Calu3 (cell line): ENCODE measurements at regions not wholly inside any gene's neighbourhood (a gene's known extent, or its start where the extent isn't known, plus 50 kb on each side); places are given as distances from the start of the nearest gene placed in this dataset.

ENCODE experiments used
- BruUV-seq: library from RNA; stranded (reverse); fragments of 400-500 nt; replicated peaks from 2 replicates; lab custom pipeline; 2021; lab: Mats Ljungman, UMichigan
- CTCF ChIA-PET: fragments of 300-600 bp; sonication (Branson Sonifier 250); formaldehyde crosslinking; loops from one replicate; lab custom pipeline; 2022; ENCODE audit warnings: antibody characterized with exemption; lab: Charles Lee
- DNase-seq: peaks from one replicate; pipeline ENCODE4 v3.0.0; 2022
- H3K27ac Mint-ChIP-seq: one replicate; pipeline ENCODE4 v1.8.0; 2022; ENCODE audit warnings: mixed read lengths; ENCODE audit not compliant: unreplicated experiment
- H3K27me3 Mint-ChIP-seq: one replicate; pipeline ENCODE4 v1.8.0; 2022; ENCODE audit warnings: mixed read lengths; ENCODE audit not compliant: unreplicated experiment
- H3K36me3 Mint-ChIP-seq: one replicate; pipeline ENCODE4 v1.8.0; 2022; ENCODE audit warnings: mild to moderate bottlenecking, moderate library complexity, mixed read lengths; ENCODE audit not compliant: insufficient read depth, unreplicated experiment
- H3K4me1 Mint-ChIP-seq: one replicate; pipeline ENCODE4 v1.8.0; 2022; ENCODE audit warnings: mild to moderate bottlenecking, low read depth, mixed read lengths; ENCODE audit not compliant: unreplicated experiment
- H3K4me3 Mint-ChIP-seq: one replicate; pipeline ENCODE4 v1.8.0; 2022; ENCODE audit warnings: mild to moderate bottlenecking, low read depth, moderate library complexity, mixed read lengths; ENCODE audit not compliant: unreplicated experiment
- H3K9me3 Mint-ChIP-seq: one replicate; pipeline ENCODE4 v1.8.0; 2022; ENCODE audit warnings: low read depth, mixed read lengths; ENCODE audit not compliant: unreplicated experiment
- intact Hi-C: fragments of 100-400 bp; cut with micrococcal nuclease; formaldehyde crosslinking; loops from one replicate; pipeline ENCODE4 v1.10.0; 2022; ENCODE audit not compliant: unreplicated experiment
- TF ChIP-seq, protein P1 (sequence below): fragments of 200-600 bp; IDR thresholded peaks from one replicate; pipeline ENCODE4 v1.8.0; 2022; ENCODE audit warnings: antibody characterized with exemption; ENCODE audit not compliant: unreplicated experiment

DNA sequence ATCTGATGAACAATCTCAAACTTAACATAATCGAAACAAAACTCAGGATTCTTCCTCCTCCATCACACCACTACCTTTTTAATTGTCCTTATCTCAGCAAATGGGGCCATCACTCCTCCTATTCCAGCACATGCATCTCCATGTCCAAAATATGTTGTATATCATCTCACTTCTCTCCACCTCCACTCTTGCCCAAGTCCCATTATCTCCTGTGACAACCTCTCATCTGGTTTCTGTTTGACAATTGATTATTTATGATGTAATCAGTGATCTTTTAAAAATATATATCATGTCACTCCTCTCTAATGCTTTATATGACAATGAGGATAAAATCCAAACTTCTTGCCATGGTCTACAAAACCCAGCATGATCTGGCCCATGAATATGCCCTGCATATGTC is 200.8 kb upstream of the HMGA2 start:
- no TSS peak for BruUV-seq
- no peak overlapping the region for H3K4me3 Mint-ChIP-seq

DNA sequence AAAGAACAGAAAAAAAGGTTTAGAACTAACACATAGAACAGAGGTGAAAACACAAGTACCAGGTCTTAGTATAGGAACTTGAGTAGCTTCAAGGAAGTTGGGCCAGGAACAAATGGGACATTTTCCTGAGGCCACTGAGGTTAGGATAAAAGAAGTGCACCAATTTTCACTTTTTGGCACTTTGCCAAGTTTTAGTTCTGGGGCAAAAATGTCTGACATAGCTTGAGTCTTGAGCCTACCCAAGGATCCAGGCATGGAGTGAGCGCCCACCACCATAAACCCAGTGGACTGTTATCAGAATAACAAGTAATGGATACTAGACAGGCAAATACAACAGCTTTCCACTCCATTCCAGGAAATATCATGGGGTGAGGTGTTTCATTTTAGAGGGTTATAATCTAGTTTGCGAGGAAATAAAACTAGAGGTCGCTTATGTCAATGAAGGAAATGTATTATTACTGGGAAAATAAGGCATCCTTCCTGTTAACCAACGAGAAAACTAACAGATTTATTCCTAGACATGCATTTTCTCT is 199.7 kb upstream of the HMGA2 start:
- Mint-ChIP-seq H3K4me1 (peaks cover 9% of the 10 kb centered on the region), H3K4me3 (no peak overlapping the region), H3K27ac (peak overlapping the region; percentile 13), H3K27me3 (no peaks in the 10 kb centered on the region), H3K36me3 (no peaks in the 10 kb centered on the region), H3K9me3 (peaks cover 3% of the 10 kb centered on the region)
- BruUV-seq = no TSS peak
- CTCF ChIA-PET = no interaction called here
- intact Hi-C loops = no loop called here
- TF ChIP-seq, protein P1, sequence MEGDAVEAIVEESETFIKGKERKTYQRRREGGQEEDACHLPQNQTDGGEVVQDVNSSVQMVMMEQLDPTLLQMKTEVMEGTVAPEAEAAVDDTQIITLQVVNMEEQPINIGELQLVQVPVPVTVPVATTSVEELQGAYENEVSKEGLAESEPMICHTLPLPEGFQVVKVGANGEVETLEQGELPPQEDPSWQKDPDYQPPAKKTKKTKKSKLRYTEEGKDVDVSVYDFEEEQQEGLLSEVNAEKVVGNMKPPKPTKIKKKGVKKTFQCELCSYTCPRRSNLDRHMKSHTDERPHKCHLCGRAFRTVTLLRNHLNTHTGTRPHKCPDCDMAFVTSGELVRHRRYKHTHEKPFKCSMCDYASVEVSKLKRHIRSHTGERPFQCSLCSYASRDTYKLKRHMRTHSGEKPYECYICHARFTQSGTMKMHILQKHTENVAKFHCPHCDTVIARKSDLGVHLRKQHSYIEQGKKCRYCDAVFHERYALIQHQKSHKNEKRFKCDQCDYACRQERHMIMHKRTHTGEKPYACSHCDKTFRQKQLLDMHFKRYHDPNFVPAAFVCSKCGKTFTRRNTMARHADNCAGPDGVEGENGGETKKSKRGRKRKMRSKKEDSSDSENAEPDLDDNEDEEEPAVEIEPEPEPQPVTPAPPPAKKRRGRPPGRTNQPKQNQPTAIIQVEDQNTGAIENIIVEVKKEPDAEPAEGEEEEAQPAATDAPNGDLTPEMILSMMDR = no peak
- DNase-seq = no peak

More for the DNA sequence above, 200.8 kb upstream of the HMGA2 start:
- H3K36me3 Mint-ChIP-seq = no peaks in the 10 kb centered on the region
- DNase-seq = no peak
- intact Hi-C loops = no loop called here
- CTCF ChIA-PET = no interaction called here
- H3K4me1 Mint-ChIP-seq = peaks cover 7% of the 10 kb centered on the region
- H3K27me3 Mint-ChIP-seq = no peaks in the 10 kb centered on the region
- TF ChIP-seq, protein P1 = no peak
- no peak overlapping the region for H3K27ac Mint-ChIP-seq
- H3K9me3 Mint-ChIP-seq = no peaks in the 10 kb centered on the region

DNA sequence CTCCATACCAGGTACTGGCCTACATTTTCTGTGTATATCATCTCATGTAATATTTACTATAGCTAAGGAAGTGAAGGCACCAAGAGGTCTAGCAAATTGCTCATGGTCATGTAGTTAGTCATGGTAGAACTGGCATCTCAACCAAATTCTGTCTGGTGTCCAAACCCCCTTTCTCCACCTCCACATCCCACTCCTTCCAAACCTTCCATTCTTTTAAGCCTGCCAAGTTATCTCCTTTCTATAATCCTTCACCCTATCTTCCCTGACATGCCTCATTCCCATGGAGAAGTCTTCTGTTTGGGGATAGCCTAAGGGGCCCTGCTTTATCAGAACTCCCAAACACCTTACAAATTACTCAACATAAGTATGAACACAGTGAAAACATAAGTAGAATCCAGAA is 196.2 kb upstream of the HMGA2 start:
- CTCF ChIA-PET = no interaction called here
- TF ChIP-seq, protein P1 = no peak
- Mint-ChIP-seq H3K27ac (no peak overlapping the region), H3K4me1 (peaks cover 43% of the 10 kb centered on the region), H3K27me3 (no peaks in the 10 kb centered on the region), H3K4me3 (no peak overlapping the region), H3K36me3 (peaks cover 20% of the 10 kb centered on the region), H3K9me3 (peaks cover 3% of the 10 kb centered on the region)
- no peak for DNase-seq
- intact Hi-C loops = no loop called here
- BruUV-seq = no TSS peak

DNA sequence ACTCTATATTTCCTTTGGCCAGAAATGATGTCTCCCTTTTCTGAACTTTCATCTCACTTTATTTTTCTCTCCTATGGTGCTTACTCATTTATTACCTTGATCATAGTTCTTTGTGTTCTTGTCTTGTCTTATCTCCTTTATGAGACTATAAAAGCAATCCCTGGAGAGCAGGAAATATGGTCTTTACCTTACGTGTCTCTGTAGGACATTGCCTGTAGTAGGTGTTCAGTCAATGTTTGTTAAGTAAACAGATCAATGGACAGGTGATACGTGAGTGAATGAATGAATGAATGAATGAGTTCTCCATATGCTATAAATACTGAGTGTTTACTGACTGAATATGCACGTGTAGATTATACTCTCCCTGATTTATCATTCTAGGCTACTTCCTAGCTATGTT is 193.7 kb upstream of the HMGA2 start:
- peak overlapping the region; percentile 90 for H3K27ac Mint-ChIP-seq
- CTCF ChIA-PET = interaction anchor here (0.7 to 1.3 kb wide), 3 partner anchors 13 to 58 kb away, joined by 3 to 4 read pairs (median 3); no protein-coding TSS in a partner anchor
- H3K4me1 Mint-ChIP-seq = peaks cover 59% of the 10 kb centered on the region
- H3K36me3 Mint-ChIP-seq = peaks cover 20% of the 10 kb centered on the region
- intact Hi-C loops = loop anchor here (2.0 kb wide), 1 partner anchor 28 kb away; no protein-coding TSS in a partner anchor
- DNase-seq = no peak
- H3K4me3 Mint-ChIP-seq = no peak overlapping the region
- H3K27me3 Mint-ChIP-seq = no peaks in the 10 kb centered on the region
- TF ChIP-seq, protein P1 = no peak
- H3K9me3 Mint-ChIP-seq = peaks cover 3% of the 10 kb centered on the region
- no TSS peak for BruUV-seq
